GM12891 (cell line): ENCODE measurements at regions not wholly inside any gene's neighbourhood (a gene's known extent, or its start where the extent isn't known, plus 50 kb on each side); places are given as distances from the start of the nearest gene placed in this dataset.

Source experiments
- POLR2A ChIP-seq: IDR thresholded peaks from 2 replicates; pipeline ENCODE4 v1.6.1; 2011; ENCODE audit warnings: low read depth, low read length, control low read depth
- TAF1 ChIP-seq: IDR thresholded peaks from 2 replicates; pipeline ENCODE4 v1.6.1; 2011; ENCODE audit warnings: low read depth, low read length, control low read depth

- TF ChIP-seq TAF1 = no peak
- no peak for TF ChIP-seq POLR2A
These were observed 105.6 kb upstream of the PGRMC2 start for GRCh38 chr4:128393101-128393704.
